ENCODE measurements at regions not wholly inside any gene's neighbourhood (a gene's known extent, or its start where the extent isn't known, plus 50 kb on each side); places are given as distances from the start of the nearest gene placed in this dataset.

GRCh38 chr15:39285663-39286062 lies 295.2 kb upstream of the THBS1 start:
- H2AFZ ChIP-seq (ENCODE audit: low read depth, low read length): no peak overlapping the region
- no peak overlapping the region for H3K4me2 ChIP-seq (ENCODE audit: low read length)
- no peaks in the 10 kb centered on the region for H3K27me3 ChIP-seq (ENCODE audit: insufficient read depth, low read depth, low read length)
- no peaks in the 10 kb centered on the region for H4K20me1 ChIP-seq (ENCODE audit: insufficient read depth)
- H3K36me3 ChIP-seq (ENCODE audit: insufficient read depth, low read length): no peaks in the 10 kb centered on the region
- no peak overlapping the region for H3K9ac ChIP-seq (ENCODE audit: low read length)
- no peaks in the 10 kb centered on the region for H3K9me3 ChIP-seq (ENCODE audit: low read length)
- H3K79me2 ChIP-seq (replicated peaks; ENCODE audit: insufficient read depth, low read length): no peaks in the 10 kb centered on the region
- no peak overlapping the region for H3K4me3 ChIP-seq (ENCODE audit: low read length)
- no peaks in the 10 kb centered on the region for H3F3A ChIP-seq (ENCODE audit: insufficient read depth, low read length, poor library complexity, severe bottlenecking)
- no peak for TF ChIP-seq SMC3 (conservative IDR thresholded peaks at IDR 0.05; ENCODE audit: poor library complexity)
- TF ChIP-seq EZH2 (IDR thresholded peaks at IDR 0.05; ENCODE audit: borderline replicate concordance, insufficient read depth, low read length, poor library complexity, severe bottlenecking): no peak
- no peak for TF ChIP-seq REST (IDR thresholded peaks at IDR 0.05; ENCODE audit: borderline replicate concordance)
- TF ChIP-seq TAF1 (IDR thresholded peaks at IDR 0.05; ENCODE audit: low read depth): no peak
- TF ChIP-seq EP300 (conservative IDR thresholded peaks at IDR 0.05; ENCODE audit: poor library complexity, severe bottlenecking): no peak
- TF ChIP-seq MXI1 (conservative IDR thresholded peaks at IDR 0.05; ENCODE audit: poor library complexity, severe bottlenecking): no peak
- TF ChIP-seq POLR2AphosphoS5 (IDR thresholded peaks at IDR 0.05): no peak
- no peak for TF ChIP-seq RAD21 (conservative IDR thresholded peaks at IDR 0.05)
- H3K27ac ChIP-seq (ENCODE audit: low read length): no peak overlapping the region
- H3K9me2 ChIP-seq (ENCODE audit: insufficient read depth, low read length): no peaks in the 10 kb centered on the region

GRCh38 chr15:39286706-39287105 lies 294.2 kb upstream of the THBS1 start:
- Histone ChIP-seq H3K27ac (ENCODE audit: low read length) (no peak overlapping the region), H3F3A (ENCODE audit: insufficient read depth, low read length, poor library complexity, severe bottlenecking) (no peaks in the 10 kb centered on the region), H3K9ac (ENCODE audit: low read length) (no peak overlapping the region), H3K9me2 (ENCODE audit: insufficient read depth, low read length) (no peaks in the 10 kb centered on the region), H3K36me3 (ENCODE audit: insufficient read depth, low read length) (no peaks in the 10 kb centered on the region), H2AFZ (ENCODE audit: low read depth, low read length) (no peak overlapping the region), H3K9me3 (ENCODE audit: low read length) (no peaks in the 10 kb centered on the region), H3K4me2 (ENCODE audit: low read length) (no peak overlapping the region), H4K20me1 (ENCODE audit: insufficient read depth) (no peaks in the 10 kb centered on the region), H3K27me3 (ENCODE audit: insufficient read depth, low read depth, low read length) (no peaks in the 10 kb centered on the region), H3K79me2 (replicated peaks; ENCODE audit: insufficient read depth, low read length) (no peaks in the 10 kb centered on the region), H3K4me3 (ENCODE audit: low read length) (no peak overlapping the region)
- TF ChIP-seq TAF1 (IDR thresholded peaks at IDR 0.05; ENCODE audit: low read depth) (no peak), EZH2 (IDR thresholded peaks at IDR 0.05; ENCODE audit: borderline replicate concordance, insufficient read depth, low read length, poor library complexity, severe bottlenecking) (no peak), RAD21 (conservative IDR thresholded peaks at IDR 0.05) (no peak), POLR2AphosphoS5 (IDR thresholded peaks at IDR 0.05) (no peak), SMC3 (conservative IDR thresholded peaks at IDR 0.05; ENCODE audit: poor library complexity) (no peak), REST (IDR thresholded peaks at IDR 0.05; ENCODE audit: borderline replicate concordance) (no peak), MXI1 (conservative IDR thresholded peaks at IDR 0.05; ENCODE audit: poor library complexity, severe bottlenecking) (no peak), EP300 (conservative IDR thresholded peaks at IDR 0.05; ENCODE audit: poor library complexity, severe bottlenecking) (no peak), CTCF (IDR thresholded peaks at IDR 0.05; ENCODE audit: poor library complexity, severe bottlenecking) (no peak)
